ENCODE measurements at regions not wholly inside any gene's neighbourhood (a gene's known extent, or its start where the extent isn't known, plus 50 kb on each side); places are given as distances from the start of the nearest gene placed in this dataset.

DNA sequence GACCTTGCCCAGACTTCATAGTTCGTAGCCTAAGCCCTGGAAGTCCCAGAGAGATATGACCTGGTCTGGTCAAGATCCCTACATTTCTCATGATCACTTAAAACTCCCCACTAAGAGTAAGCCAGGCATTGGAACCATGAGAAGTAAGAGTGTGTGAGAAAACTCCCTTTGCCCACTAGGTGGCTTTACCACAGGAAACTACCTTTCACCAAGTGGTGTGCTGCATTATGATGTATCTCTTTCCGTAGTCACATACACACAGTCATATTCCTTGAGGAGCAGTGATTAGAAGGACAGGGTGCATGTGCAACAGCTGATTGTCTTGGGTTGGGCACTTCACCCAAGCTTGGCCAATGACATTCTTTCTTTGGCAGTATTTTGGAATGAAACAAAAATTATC lies 639.3 kb downstream of the KCNJ2 start:
- no peaks in the 10 kb centered on the region for H3K27me3 ChIP-seq (replicated peaks; ENCODE audit: insufficient read depth, low read depth, low read length, poor library complexity)
- peak; percentile 14 for DNase-seq (ENCODE audit: low spot score)
- H3K4me1 ChIP-seq (ENCODE audit: insufficient read depth, low read length, poor library complexity, severe bottlenecking) = no peaks in the 10 kb centered on the region
- no peak overlapping the region for H3K27ac ChIP-seq (ENCODE audit: low read depth, low read length, poor library complexity, severe bottlenecking)
- no peaks in the 10 kb centered on the region for H3K36me3 ChIP-seq (ENCODE audit: insufficient read depth, low read length, poor library complexity, severe bottlenecking)
- no peak overlapping the region for H3K4me3 ChIP-seq (ENCODE audit: low read depth, low read length, poor library complexity, severe bottlenecking)
- TF ChIP-seq, protein P1, sequence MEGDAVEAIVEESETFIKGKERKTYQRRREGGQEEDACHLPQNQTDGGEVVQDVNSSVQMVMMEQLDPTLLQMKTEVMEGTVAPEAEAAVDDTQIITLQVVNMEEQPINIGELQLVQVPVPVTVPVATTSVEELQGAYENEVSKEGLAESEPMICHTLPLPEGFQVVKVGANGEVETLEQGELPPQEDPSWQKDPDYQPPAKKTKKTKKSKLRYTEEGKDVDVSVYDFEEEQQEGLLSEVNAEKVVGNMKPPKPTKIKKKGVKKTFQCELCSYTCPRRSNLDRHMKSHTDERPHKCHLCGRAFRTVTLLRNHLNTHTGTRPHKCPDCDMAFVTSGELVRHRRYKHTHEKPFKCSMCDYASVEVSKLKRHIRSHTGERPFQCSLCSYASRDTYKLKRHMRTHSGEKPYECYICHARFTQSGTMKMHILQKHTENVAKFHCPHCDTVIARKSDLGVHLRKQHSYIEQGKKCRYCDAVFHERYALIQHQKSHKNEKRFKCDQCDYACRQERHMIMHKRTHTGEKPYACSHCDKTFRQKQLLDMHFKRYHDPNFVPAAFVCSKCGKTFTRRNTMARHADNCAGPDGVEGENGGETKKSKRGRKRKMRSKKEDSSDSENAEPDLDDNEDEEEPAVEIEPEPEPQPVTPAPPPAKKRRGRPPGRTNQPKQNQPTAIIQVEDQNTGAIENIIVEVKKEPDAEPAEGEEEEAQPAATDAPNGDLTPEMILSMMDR (conservative IDR thresholded peaks at IDR 0.05; ENCODE audit: low read depth, low read length) = peak; percentile 48
- TF ChIP-seq EZH2 (IDR thresholded peaks at IDR 0.05; ENCODE audit: borderline replicate concordance, low read depth, low read length, poor library complexity, severe bottlenecking) = no peak
- no TSS peak for BruUV-seq (replicated peaks)
- ChIA-PET POLR2A (ENCODE audit: low non-redundant PET) (no interaction called here), CTCF (no interaction called here)
- intact Hi-C loops (cut with micrococcal nuclease; ENCODE audit: unreplicated experiment) = no loop called here
- no peaks in the 10 kb centered on the region for H3K9me3 ChIP-seq (ENCODE audit: low read depth, low read length, poor library complexity, severe bottlenecking)

DNA sequence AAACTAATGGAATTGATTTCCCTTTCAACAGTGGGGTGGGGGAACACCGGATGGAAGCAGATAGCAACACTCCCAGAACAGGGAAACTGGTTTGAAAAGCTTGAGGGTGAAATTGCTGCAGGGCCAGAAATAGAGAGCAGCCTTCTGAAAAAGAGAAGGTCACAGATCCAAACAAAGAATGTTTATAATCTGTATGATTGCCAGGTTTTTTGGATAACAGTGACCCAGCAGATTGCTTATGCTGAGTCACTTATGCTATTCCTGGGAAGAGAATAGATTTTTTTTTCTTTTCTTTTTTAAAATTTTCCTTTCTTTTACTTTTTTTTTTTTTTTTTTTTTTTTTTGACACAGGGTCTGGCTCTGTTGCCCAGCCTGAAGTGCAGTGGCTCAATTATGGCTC lies 641.3 kb downstream of the KCNJ2 start:
- Histone ChIP-seq H3K9me3 (ENCODE audit: low read depth, low read length, poor library complexity, severe bottlenecking) (no peaks in the 10 kb centered on the region), H3K4me3 (ENCODE audit: low read depth, low read length, poor library complexity, severe bottlenecking) (no peak overlapping the region), H3K36me3 (ENCODE audit: insufficient read depth, low read length, poor library complexity, severe bottlenecking) (no peaks in the 10 kb centered on the region), H3K27ac (ENCODE audit: low read depth, low read length, poor library complexity, severe bottlenecking) (no peak overlapping the region), H3K4me1 (ENCODE audit: insufficient read depth, low read length, poor library complexity, severe bottlenecking) (no peaks in the 10 kb centered on the region), H3K27me3 (replicated peaks; ENCODE audit: insufficient read depth, low read depth, low read length, poor library complexity) (no peaks in the 10 kb centered on the region)
- intact Hi-C loops (cut with micrococcal nuclease; ENCODE audit: unreplicated experiment) = no loop called here
- ChIA-PET POLR2A (ENCODE audit: low non-redundant PET) (no interaction called here), CTCF (no interaction called here)
- DNase-seq (ENCODE audit: low spot score) = no peak
- BruUV-seq (replicated peaks) = no TSS peak
- TF ChIP-seq EZH2 (IDR thresholded peaks at IDR 0.05; ENCODE audit: borderline replicate concordance, low read depth, low read length, poor library complexity, severe bottlenecking) = no peak
- TF ChIP-seq, protein P1 (conservative IDR thresholded peaks at IDR 0.05; ENCODE audit: low read depth, low read length) = no peak

DNA sequence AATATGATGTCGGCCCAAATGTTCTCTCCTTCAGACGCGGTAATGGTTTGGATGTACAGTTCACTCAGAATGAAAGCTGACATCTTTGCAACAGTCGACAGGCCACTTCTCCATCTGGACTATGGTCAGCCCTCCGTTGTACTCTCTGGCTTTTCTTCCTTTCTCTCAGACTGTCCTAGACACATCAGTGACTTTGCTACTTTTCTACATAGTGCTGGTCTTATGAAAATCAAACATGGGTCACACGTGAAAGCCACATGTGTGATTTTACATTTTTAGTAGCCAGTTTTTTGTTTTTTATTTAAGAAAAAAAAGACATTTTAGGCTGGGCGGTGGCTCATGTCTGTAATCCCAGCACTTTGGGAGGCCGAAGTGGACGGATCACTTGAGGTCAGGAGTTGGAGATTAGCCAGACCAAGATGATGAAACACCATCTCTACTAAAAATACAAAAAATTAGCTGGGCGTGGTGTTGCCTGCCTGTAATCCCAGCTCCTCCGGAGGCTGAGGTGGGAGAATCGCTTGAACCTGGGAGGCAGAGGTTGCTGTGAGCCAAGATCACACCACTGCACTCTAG lies 644.1 kb downstream of the KCNJ2 start:
- intact Hi-C loops (cut with micrococcal nuclease; ENCODE audit: unreplicated experiment) = no loop called here
- H3K9me3 ChIP-seq (ENCODE audit: low read depth, low read length, poor library complexity, severe bottlenecking) = no peaks in the 10 kb centered on the region
- no peak for DNase-seq (ENCODE audit: low spot score)
- no TSS peak for BruUV-seq (replicated peaks)
- POLR2A ChIA-PET (ENCODE audit: low non-redundant PET) = no interaction called here
- H3K27me3 ChIP-seq (replicated peaks; ENCODE audit: insufficient read depth, low read depth, low read length, poor library complexity) = no peaks in the 10 kb centered on the region
- no peak overlapping the region for H3K4me3 ChIP-seq (ENCODE audit: low read depth, low read length, poor library complexity, severe bottlenecking)
- no peak overlapping the region for H3K27ac ChIP-seq (ENCODE audit: low read depth, low read length, poor library complexity, severe bottlenecking)
- H3K4me1 ChIP-seq (ENCODE audit: insufficient read depth, low read length, poor library complexity, severe bottlenecking) = no peaks in the 10 kb centered on the region
- TF ChIP-seq, protein P1 (conservative IDR thresholded peaks at IDR 0.05; ENCODE audit: low read depth, low read length) = no peak
- TF ChIP-seq EZH2 (IDR thresholded peaks at IDR 0.05; ENCODE audit: borderline replicate concordance, low read depth, low read length, poor library complexity, severe bottlenecking) = no peak
- H3K36me3 ChIP-seq (ENCODE audit: insufficient read depth, low read length, poor library complexity, severe bottlenecking) = no peaks in the 10 kb centered on the region
- CTCF ChIA-PET = no interaction called here
